ENCODE measurements at regions not wholly inside any gene's neighbourhood (a gene's known extent, or its start where the extent isn't known, plus 50 kb on each side); places are given as distances from the start of the nearest gene placed in this dataset.

DNA sequence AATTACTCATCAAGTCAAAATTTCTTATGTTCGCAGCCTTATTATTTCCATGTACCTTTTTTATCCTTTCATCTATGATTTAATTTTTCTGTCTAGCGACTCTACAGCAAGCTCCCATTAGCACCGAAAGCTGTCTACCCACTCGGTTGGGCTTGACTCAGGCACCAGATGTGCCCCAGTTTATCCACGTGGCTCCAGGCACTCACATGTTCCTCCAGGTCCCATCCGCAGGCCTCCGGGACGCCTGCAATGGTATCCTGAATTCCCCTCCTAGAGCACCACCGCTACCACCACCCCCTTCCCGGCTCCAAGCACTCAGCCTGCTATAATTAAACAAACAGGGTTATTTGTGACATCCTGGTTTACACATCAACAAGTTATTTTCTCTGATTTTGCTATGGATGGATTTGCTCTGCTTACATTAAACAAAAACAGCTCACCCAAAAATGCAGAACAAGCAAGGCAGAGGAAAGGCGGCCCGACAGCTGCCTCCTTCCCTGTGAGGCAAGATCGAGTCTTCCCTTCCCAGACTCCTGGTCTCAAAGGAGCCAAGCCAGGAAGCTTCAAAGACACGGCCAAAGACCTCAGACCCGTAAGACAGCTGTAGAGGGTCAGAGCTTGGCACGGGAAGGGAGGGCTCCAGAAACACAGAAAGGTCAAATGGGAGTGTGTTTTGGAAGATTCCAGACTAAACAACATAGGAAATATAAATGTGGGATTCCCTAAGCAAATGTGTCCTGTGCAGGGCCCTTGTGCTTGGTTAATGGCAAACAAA lies 253.8 kb downstream of the TTC8 start:
- intact Hi-C loops (cut with micrococcal nuclease), result no loop called here

DNA sequence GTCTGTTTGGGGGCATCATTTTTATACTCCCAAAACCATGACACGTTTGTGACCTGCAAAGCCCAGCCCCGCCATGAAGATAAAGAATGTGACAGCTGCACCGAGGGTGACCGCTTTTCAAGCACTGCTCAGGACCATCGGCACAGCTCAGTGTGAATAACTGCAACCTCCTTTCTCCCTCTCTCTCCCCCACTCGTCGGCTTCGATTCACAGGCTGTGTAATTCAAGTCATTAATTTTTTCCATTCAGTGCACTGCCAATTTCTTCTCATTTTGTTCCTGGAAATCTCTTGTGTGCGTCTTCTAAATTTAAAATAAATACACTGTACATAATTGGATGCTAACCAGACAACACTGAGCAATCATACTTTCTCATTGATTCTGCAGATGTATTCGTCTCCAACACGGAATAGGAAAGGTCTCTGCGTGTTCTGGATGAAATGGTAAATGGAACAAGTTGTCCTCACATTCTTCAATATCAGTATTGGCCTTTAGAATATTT lies 260.8 kb downstream of the TTC8 start:
- no peaks in the 10 kb centered on the region for H3K79me2 ChIP-seq (ENCODE audit: control insufficient read depth, insufficient read depth, low read length)
- DNase-seq (ENCODE audit: low read depth, low spot score), result no peak
- H3K4me1 ChIP-seq (ENCODE audit: control insufficient read depth, extremely low read depth, insufficient read depth, low read length), result no peaks in the 10 kb centered on the region
- CTCF ChIA-PET, result no interaction called here
- H3K4me3 ChIP-seq (replicated peaks in 1 of 3; ENCODE audit: insufficient read depth in 1 of 3, low read depth in 1 of 3, low read length in 3 of 3), result no peak overlapping the region
- no TSS peak for BruUV-seq (replicated peaks)
- intact Hi-C loops (cut with micrococcal nuclease) (no loop called here), dilution Hi-C loops (cut with MboI; ENCODE audit: extremely low pct_ligation_motif_present, low sequenced_read_pairs) (no loop called here)
- no peak overlapping the region for H3K27ac ChIP-seq (ENCODE audit: insufficient read depth, low read depth, low read length)
- H4K20me1 ChIP-seq (replicated peaks; ENCODE audit: control insufficient read depth, extremely low read depth, insufficient read depth, low read length), result no peaks in the 10 kb centered on the region
- no peak for FAIRE-seq
- H3K9me1 ChIP-seq (replicated peaks; ENCODE audit: control insufficient read depth, extremely low read depth, insufficient read depth, low read length), result no peaks in the 10 kb centered on the region
- no peak overlapping the region for H3K4me2 ChIP-seq (ENCODE audit: insufficient read depth, low read length)
- H2AFZ ChIP-seq (ENCODE audit: low read depth, low read length), result no peak overlapping the region
- POLR2A ChIA-PET, result no interaction called here
- no peaks in the 10 kb centered on the region for H3K36me3 ChIP-seq (ENCODE audit: control insufficient read depth in 2 of 2, extremely low read depth in 1 of 2, insufficient read depth in 2 of 2, low read length in 2 of 2)
- H3K27me3 ChIP-seq (ENCODE audit: control insufficient read depth in 2 of 2, insufficient read depth in 2 of 2, low read length in 2 of 2), result no peaks in the 10 kb centered on the region
- H3K9ac ChIP-seq (replicated peaks; ENCODE audit: extremely low read depth, insufficient read depth, low read length), result no peak overlapping the region
- H3K9me3 ChIP-seq (replicated peaks; ENCODE audit: control insufficient read depth, insufficient read depth, low read length), result no peaks in the 10 kb centered on the region
- TF ChIP-seq POLR2A (IDR thresholded peaks at IDR 0.05; ENCODE audit: low read depth, low read length) (no peak), POLR2AphosphoS5 (IDR thresholded peaks at IDR 0.05; ENCODE audit: insufficient read depth, low read depth, low read length) (no peak), MYC (IDR thresholded peaks at IDR 0.05; ENCODE audit: low read depth, low read length) (no peak), GATA2 (IDR thresholded peaks at IDR 0.05; ENCODE audit: insufficient read depth, insufficient read length, low read depth, low read length) (no peak), EZH2 (IDR thresholded peaks at IDR 0.05; ENCODE audit: borderline replicate concordance, low read depth, low read length, severe bottlenecking) (no peak), FOS (IDR thresholded peaks at IDR 0.05; ENCODE audit: borderline replicate concordance, insufficient read depth, low read length) (no peak), JUN (IDR thresholded peaks at IDR 0.05; ENCODE audit: borderline replicate concordance, insufficient read depth, insufficient read length, low read depth) (no peak)
- TF ChIP-seq, protein P1, sequence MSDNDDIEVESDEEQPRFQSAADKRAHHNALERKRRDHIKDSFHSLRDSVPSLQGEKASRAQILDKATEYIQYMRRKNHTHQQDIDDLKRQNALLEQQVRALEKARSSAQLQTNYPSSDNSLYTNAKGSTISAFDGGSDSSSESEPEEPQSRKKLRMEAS (IDR thresholded peaks at IDR 0.05; ENCODE audit: insufficient read depth, insufficient read length), result no peak
- TF ChIP-seq, protein P2, sequence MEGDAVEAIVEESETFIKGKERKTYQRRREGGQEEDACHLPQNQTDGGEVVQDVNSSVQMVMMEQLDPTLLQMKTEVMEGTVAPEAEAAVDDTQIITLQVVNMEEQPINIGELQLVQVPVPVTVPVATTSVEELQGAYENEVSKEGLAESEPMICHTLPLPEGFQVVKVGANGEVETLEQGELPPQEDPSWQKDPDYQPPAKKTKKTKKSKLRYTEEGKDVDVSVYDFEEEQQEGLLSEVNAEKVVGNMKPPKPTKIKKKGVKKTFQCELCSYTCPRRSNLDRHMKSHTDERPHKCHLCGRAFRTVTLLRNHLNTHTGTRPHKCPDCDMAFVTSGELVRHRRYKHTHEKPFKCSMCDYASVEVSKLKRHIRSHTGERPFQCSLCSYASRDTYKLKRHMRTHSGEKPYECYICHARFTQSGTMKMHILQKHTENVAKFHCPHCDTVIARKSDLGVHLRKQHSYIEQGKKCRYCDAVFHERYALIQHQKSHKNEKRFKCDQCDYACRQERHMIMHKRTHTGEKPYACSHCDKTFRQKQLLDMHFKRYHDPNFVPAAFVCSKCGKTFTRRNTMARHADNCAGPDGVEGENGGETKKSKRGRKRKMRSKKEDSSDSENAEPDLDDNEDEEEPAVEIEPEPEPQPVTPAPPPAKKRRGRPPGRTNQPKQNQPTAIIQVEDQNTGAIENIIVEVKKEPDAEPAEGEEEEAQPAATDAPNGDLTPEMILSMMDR (IDR thresholded peaks at IDR 0.05; ENCODE audit: extremely low read depth in 1 of 2, insufficient read depth in 1 of 2, low read depth in 1 of 2, low read length in 2 of 2), result no peak

More for the DNA sequence above, 253.8 kb downstream of the TTC8 start:
- H3K27me3 ChIP-seq (ENCODE audit: control insufficient read depth in 2 of 2, insufficient read depth in 2 of 2, low read length in 2 of 2), result peaks cover 2% of the 10 kb centered on the region in 2 experiments
- no peaks in the 10 kb centered on the region for H3K79me2 ChIP-seq (ENCODE audit: control insufficient read depth, insufficient read depth, low read length)
- no peaks in the 10 kb centered on the region for H3K4me1 ChIP-seq (ENCODE audit: control insufficient read depth, extremely low read depth, insufficient read depth, low read length)
- ChIA-PET POLR2A (no interaction called here), CTCF (no interaction called here)
- H3K36me3 ChIP-seq (ENCODE audit: control insufficient read depth in 2 of 2, extremely low read depth in 1 of 2, insufficient read depth in 2 of 2, low read length in 2 of 2), result no peaks in the 10 kb centered on the region
- no peaks in the 10 kb centered on the region for H4K20me1 ChIP-seq (replicated peaks; ENCODE audit: control insufficient read depth, extremely low read depth, insufficient read depth, low read length)
- H2AFZ ChIP-seq (ENCODE audit: low read depth, low read length), result no peak overlapping the region
- H3K4me3 ChIP-seq (replicated peaks in 1 of 3; ENCODE audit: insufficient read depth in 1 of 3, low read depth in 1 of 3, low read length in 3 of 3), result no peak overlapping the region
- no peak overlapping the region for H3K27ac ChIP-seq (ENCODE audit: insufficient read depth, low read depth, low read length)
- no peaks in the 10 kb centered on the region for H3K9me1 ChIP-seq (replicated peaks; ENCODE audit: control insufficient read depth, extremely low read depth, insufficient read depth, low read length)
- FAIRE-seq (no peak), DNase-seq (ENCODE audit: low read depth, low spot score) (no peak)
- H3K9me3 ChIP-seq (replicated peaks; ENCODE audit: control insufficient read depth, insufficient read depth, low read length), result no peaks in the 10 kb centered on the region
- H3K9ac ChIP-seq (replicated peaks; ENCODE audit: extremely low read depth, insufficient read depth, low read length), result no peak overlapping the region
- no peak overlapping the region for H3K4me2 ChIP-seq (ENCODE audit: insufficient read depth, low read length)
- dilution Hi-C loops (cut with MboI; ENCODE audit: extremely low pct_ligation_motif_present, low sequenced_read_pairs), result no loop called here
- TF ChIP-seq FOS (IDR thresholded peaks at IDR 0.05; ENCODE audit: borderline replicate concordance, insufficient read depth, low read length) (no peak), GATA2 (IDR thresholded peaks at IDR 0.05; ENCODE audit: insufficient read depth, insufficient read length, low read depth, low read length) (no peak), EZH2 (IDR thresholded peaks at IDR 0.05; ENCODE audit: borderline replicate concordance, low read depth, low read length, severe bottlenecking) (no peak), MYC (IDR thresholded peaks at IDR 0.05; ENCODE audit: low read depth, low read length) (no peak), JUN (IDR thresholded peaks at IDR 0.05; ENCODE audit: borderline replicate concordance, insufficient read depth, insufficient read length, low read depth) (no peak), POLR2A (IDR thresholded peaks at IDR 0.05; ENCODE audit: low read depth, low read length) (no peak), POLR2AphosphoS5 (IDR thresholded peaks at IDR 0.05; ENCODE audit: insufficient read depth, low read depth, low read length) (no peak)
- TF ChIP-seq, protein P1 (IDR thresholded peaks at IDR 0.05; ENCODE audit: insufficient read depth, insufficient read length), result no peak
- no TSS peak for BruUV-seq (replicated peaks)

Measured in endothelial cell of umbilical vein (primary cell).